ENCODE measurements at regions not wholly inside any gene's neighbourhood (a gene's known extent, or its start where the extent isn't known, plus 50 kb on each side); places are given as distances from the start of the nearest gene placed in this dataset.
"Not testable (repeated sequence)": the region's sequence is repeated elsewhere in the genome, so short reads cannot be mapped to it uniquely, and the experiment has no call there.

- no peak for DNase-seq
Measured at GRCh38 chr9:87781331-87781730, 55.4 kb downstream of the CTSL start.

GRCh38 chr9:87783180-87783579, 57.3 kb downstream of the CTSL start:
- no peak for DNase-seq

- not testable (repeated sequence) for DNase-seq
Measured at GRCh38 chr9:87785315-87785970, 59.5 kb downstream of the CTSL start.

- DNase-seq: no peak
Measured at GRCh38 chr9:87786423-87786822, 60.5 kb downstream of the CTSL start.

- DNase-seq: no peak
Measured at GRCh38 chr9:87786876-87787275, 61.0 kb downstream of the CTSL start.

GRCh38 chr9:87787735-87788134, 61.8 kb downstream of the CTSL start:
- no peak for DNase-seq

GRCh38 chr9:87792831-87793288, 66.9 kb downstream of the CTSL start:
- DNase-seq: no peak

- no peak for DNase-seq
Measured at GRCh38 chr9:87793292-87793691, 67.4 kb downstream of the CTSL start.

- DNase-seq: no peak
Measured at GRCh38 chr9:87795178-87795577, 69.3 kb downstream of the CTSL start.

- DNase-seq: no peak
Measured at GRCh38 chr9:87796196-87796595, 70.3 kb downstream of the CTSL start.

- DNase-seq: no peak
Measured at GRCh38 chr9:87798261-87798833, 72.4 kb downstream of the CTSL start.

- no peak for DNase-seq
Measured at GRCh38 chr9:87799503-87799902, 73.6 kb downstream of the CTSL start.

- DNase-seq: no peak
Measured at GRCh38 chr9:87800456-87800855, 74.5 kb downstream of the CTSL start.

- DNase-seq: peak in 1 of 2 experiments; percentile 3
Measured at GRCh38 chr9:87801013-87801412, 75.1 kb downstream of the CTSL start.

GRCh38 chr9:87803166-87803565, 77.2 kb downstream of the CTSL start:
- DNase-seq: no peak

- DNase-seq: no peak
Measured at GRCh38 chr9:87803623-87804345, 77.9 kb downstream of the CTSL start.

GRCh38 chr9:87805259-87805658, 77.4 kb upstream of the SPATA31E1 start:
- no peak for DNase-seq

GRCh38 chr9:87810008-87810407, 72.7 kb upstream of the SPATA31E1 start:
- DNase-seq: no peak

GRCh38 chr9:87810679-87811178, 71.9 kb upstream of the SPATA31E1 start:
- no peak for DNase-seq

GRCh38 chr9:87812375-87813118, 70.1 kb upstream of the SPATA31E1 start:
- DNase-seq: no peak

GRCh38 chr9:87813119-87813463, 69.6 kb upstream of the SPATA31E1 start:
- no peak for DNase-seq

GRCh38 chr9:87816036-87816435, 66.6 kb upstream of the SPATA31E1 start:
- peak in 1 of 2 experiments; percentile 2 for DNase-seq

- DNase-seq: no peak
Measured at GRCh38 chr9:87818308-87818707, 64.4 kb upstream of the SPATA31E1 start.

All from NCI-H1930 (cell line).